Endothelial cell of umbilical vein (primary cell): ENCODE measurements at regions not wholly inside any gene's neighbourhood (a gene's known extent, or its start where the extent isn't known, plus 50 kb on each side); places are given as distances from the start of the nearest gene placed in this dataset.

Experiments used
- CTCF ChIP-seq, 2 donors: IDR thresholded peaks; 1 replicate in 1 of 2; 2 replicates in 1 of 2; pipeline ENCODE4 v1.5.1; 2011; ENCODE audit warnings: low read length in 2 of 2, mild to moderate bottlenecking in 2 of 2, moderate library complexity in 2 of 2, control low read depth in 1 of 2, inconsistent platforms in 1 of 2, low read depth in 1 of 2; ENCODE audit not compliant: insufficient read depth in 1 of 2; ENCODE audit errors: extremely low read depth in 1 of 2
- EZH2 ChIP-seq: IDR thresholded peaks from 2 replicates; pipeline ENCODE4 v1.6.1; 2012; ENCODE audit warnings: borderline replicate concordance, low read depth, mild to moderate bottlenecking, moderate library complexity, low read length, inconsistent platforms; ENCODE audit not compliant: severe bottlenecking
- GATA2 ChIP-seq: IDR thresholded peaks from 2 replicates; pipeline ENCODE4 v1.7.0; 2011; ENCODE audit warnings: low read depth, mild to moderate bottlenecking, moderate library complexity, mixed read lengths, low read length; ENCODE audit not compliant: insufficient read length, insufficient read depth
- JUN ChIP-seq: IDR thresholded peaks from 2 replicates; pipeline ENCODE4 v1.6.1; 2011; ENCODE audit warnings: borderline replicate concordance, low read depth; ENCODE audit not compliant: insufficient read length, insufficient read depth
- MAX ChIP-seq: IDR thresholded peaks from 2 replicates; pipeline ENCODE4 v1.6.1; 2011; ENCODE audit not compliant: insufficient read depth, insufficient read length
- POLR2A ChIP-seq: IDR thresholded peaks from 2 replicates; pipeline ENCODE4 v1.6.1; 2012; ENCODE audit warnings: low read depth, mild to moderate bottlenecking, control low read depth, low read length
- POLR2AphosphoS5 ChIP-seq: IDR thresholded peaks from 2 replicates; pipeline ENCODE4 v1.6.1; 2012; ENCODE audit warnings: low read depth, mild to moderate bottlenecking, control low read depth, low read length, moderate library complexity; ENCODE audit not compliant: insufficient read depth

GRCh38 chr1:170313306-170313705 lies 167.5 kb downstream of the NTMT2 start:
- TF ChIP-seq POLR2AphosphoS5 (no peak), CTCF (IDR thresholded peaks at IDR 0.05; ENCODE audit: extremely low read depth in 1 of 2, insufficient read depth in 1 of 2, low read depth in 1 of 2, low read length in 2 of 2) (no peak), MAX (no peak), EZH2 (no peak), POLR2A (no peak), JUN (no peak), GATA2 (no peak)
